HL-60/S4 treated with phorbol 12-myristate 13-acetate at 8.2 ng/mL for 4 days and 3 days (cell line): ENCODE measurements at regions not wholly inside any gene's neighbourhood (a gene's known extent, or its start where the extent isn't known, plus 50 kb on each side); places are given as distances from the start of the nearest gene placed in this dataset.

Experiments used
- in situ Hi-C: fragments of 300-500 bp; cut with MboI; formaldehyde crosslinking; loops from 2 replicates; pipeline ENCODE4 v1.15.0; 2022; ENCODE audit warnings: low sequenced_read_pairs

GRCh38 chr6:113560908-113561307, 296.2 kb upstream of the MARCKS start:
- in situ Hi-C loops: no loop called here

GRCh38 chr6:113562248-113562647, 294.9 kb upstream of the MARCKS start:
- in situ Hi-C loops: no loop called here

GRCh38 chr6:113564371-113565171, 292.6 kb upstream of the MARCKS start:
- in situ Hi-C loops: no loop called here

- in situ Hi-C loops: no loop called here
Observed at GRCh38 chr6:113565306-113565705, 291.8 kb upstream of the MARCKS start.

GRCh38 chr6:113570161-113570560, 287.0 kb upstream of the MARCKS start:
- in situ Hi-C loops: no loop called here

GRCh38 chr6:113570641-113571040, 286.5 kb upstream of the MARCKS start:
- in situ Hi-C loops: no loop called here

- in situ Hi-C loops: no loop called here
Observed at GRCh38 chr6:113574147-113574546, 283.0 kb upstream of the MARCKS start.

GRCh38 chr6:113576310-113576709, 280.8 kb upstream of the MARCKS start:
- in situ Hi-C loops: no loop called here

- in situ Hi-C loops: no loop called here
Observed at GRCh38 chr6:113578691-113579090, 278.5 kb upstream of the MARCKS start.

GRCh38 chr6:113584767-113585166, 272.4 kb upstream of the MARCKS start:
- in situ Hi-C loops: no loop called here

- in situ Hi-C loops: no loop called here
Observed at GRCh38 chr6:113585246-113585645, 271.9 kb upstream of the MARCKS start.

- in situ Hi-C loops: no loop called here
Observed at GRCh38 chr6:113586413-113587077, 270.6 kb upstream of the MARCKS start.

- in situ Hi-C loops: no loop called here
Observed at GRCh38 chr6:113587078-113587699, 270.0 kb upstream of the MARCKS start.

GRCh38 chr6:113588646-113589045, 268.5 kb upstream of the MARCKS start:
- in situ Hi-C loops: no loop called here

GRCh38 chr6:113591896-113592827, 265.0 kb upstream of the MARCKS start:
- in situ Hi-C loops: no loop called here

GRCh38 chr6:113594726-113595125, 262.4 kb upstream of the MARCKS start:
- in situ Hi-C loops: no loop called here

- in situ Hi-C loops: no loop called here
Observed at GRCh38 chr6:113595911-113596376, 261.2 kb upstream of the MARCKS start.

- in situ Hi-C loops: no loop called here
Observed at GRCh38 chr6:113596387-113597230, 260.5 kb upstream of the MARCKS start.

GRCh38 chr6:113597231-113597583, 259.9 kb upstream of the MARCKS start:
- in situ Hi-C loops: no loop called here

GRCh38 chr6:113598786-113599185, 258.4 kb upstream of the MARCKS start:
- in situ Hi-C loops: no loop called here
